HEK293 (cell line): ENCODE measurements at regions not wholly inside any gene's neighbourhood (a gene's known extent, or its start where the extent isn't known, plus 50 kb on each side); places are given as distances from the start of the nearest gene placed in this dataset.

Experiments
- CTCF ChIA-PET: fragments of 350-600 bp; formaldehyde crosslinking; extraction: SDS; loops from one replicate; lab custom pipeline; 2021; ENCODE audit warnings: antibody characterized with exemption; lab: Yijun Ruan, JAX
- POLR2A ChIA-PET: fragments of 300-600 bp; formaldehyde crosslinking; extraction: SDS; loops from one replicate; lab custom pipeline; 2020; ENCODE audit warnings: antibody characterized with exemption, inconsistent platforms; lab: Yijun Ruan, JAX
- H3K27ac ChIP-seq: fragments of 200-500 bp; sonication (Bioruptor generic); 2 replicates; pipeline ENCODE4 v1.5.1; 2014; ENCODE audit warnings: low read depth, low read length, control low read depth, inconsistent platforms; ENCODE audit errors: extremely low read depth
- H3K36me3 ChIP-seq, 2 experiments: fragments of 200-500 bp in 1 of 2; sonication (Bioruptor generic) in 1 of 2; 1 replicate in 1 of 2; 2 replicates in 1 of 2; pipeline ENCODE4 v1.5.1; 2014 to 2017; ENCODE audit warnings: inconsistent platforms in 2 of 2, low read length in 2 of 2; ENCODE audit not compliant: control insufficient read depth in 2 of 2, insufficient read depth in 1 of 2
- H3K4me1 ChIP-seq: fragments of 200-500 bp; sonication (Bioruptor generic); 2 replicates; pipeline ENCODE4 v1.5.1; 2014; ENCODE audit warnings: mild to moderate bottlenecking, low read length, inconsistent platforms; ENCODE audit not compliant: control insufficient read depth, insufficient read depth
- H3K4me3 ChIP-seq: 2 replicates; pipeline ENCODE4 v1.5.1; 2011; ENCODE audit warnings: low read depth, mild to moderate bottlenecking, control low read depth, low read length, moderate library complexity
- H3K9me3 ChIP-seq: fragments of 200-500 bp; sonication (Bioruptor generic); 2 replicates; pipeline ENCODE4 v1.5.1; 2014; ENCODE audit warnings: low read depth, low read length, inconsistent platforms; ENCODE audit not compliant: control insufficient read depth, insufficient read depth
- EGR2 ChIP-seq: fragments of 450-650 bp; formaldehyde crosslinking; IDR thresholded peaks from 2 replicates; pipeline ENCODE4 v1.5.1; 2016; ENCODE audit warnings: low read depth, missing biosample characterization, missing genetic modification characterization
- GLI4 ChIP-seq: fragments of 450-650 bp; formaldehyde crosslinking; IDR thresholded peaks from 2 replicates; pipeline ENCODE4 v1.5.1; 2016; ENCODE audit warnings: missing biosample characterization, missing genetic modification characterization
- KLF8 ChIP-seq: fragments of 450-650 bp; formaldehyde crosslinking; IDR thresholded peaks from 2 replicates; pipeline ENCODE4 v1.5.1; 2016; ENCODE audit warnings: missing biosample characterization, missing genetic modification characterization
- PBX3 ChIP-seq: sonication (generic); formaldehyde crosslinking; IDR thresholded peaks from 2 replicates; pipeline ENCODE4 v1.8.1; 2022; ENCODE audit warnings: mild to moderate bottlenecking, moderate library complexity, missing genetic modification reagents
- SALL2 ChIP-seq: fragments of 450-650 bp; formaldehyde crosslinking; IDR thresholded peaks from 2 replicates; pipeline ENCODE4 v1.5.0; 2017; ENCODE audit warnings: missing biosample characterization, mild to moderate bottlenecking, missing genetic modification characterization, borderline replicate concordance
- SETDB1 ChIP-seq: IDR thresholded peaks from one replicate; pipeline ENCODE4 v1.6.1; 2017; ENCODE audit warnings: mild to moderate bottlenecking, low read length, moderate library complexity, mixed read lengths; ENCODE audit not compliant: insufficient read length
- SP2 ChIP-seq: fragments of 450-650 bp; formaldehyde crosslinking; IDR thresholded peaks from 2 replicates; pipeline ENCODE4 v1.5.1; 2016; ENCODE audit warnings: missing biosample characterization, missing genetic modification characterization
- ZFP37 ChIP-seq: fragments of 450-650 bp; formaldehyde crosslinking; IDR thresholded peaks from 2 replicates; pipeline ENCODE4 v1.5.1; 2016; ENCODE audit warnings: missing biosample characterization, missing genetic modification characterization
- ZNF350 ChIP-seq: fragments of 450-650 bp; formaldehyde crosslinking; IDR thresholded peaks from 2 replicates; pipeline ENCODE4 v1.5.0; 2017; ENCODE audit warnings: missing biosample characterization, mild to moderate bottlenecking, missing genetic modification characterization
- ZNF37A ChIP-seq: fragments of 450-650 bp; IDR thresholded peaks from 2 replicates; pipeline ENCODE4 v1.5.1; 2018; ENCODE audit warnings: missing biosample characterization, missing genetic modification characterization
- ZNF580 ChIP-seq: fragments of 450-650 bp; formaldehyde crosslinking; IDR thresholded peaks from 2 replicates; pipeline ENCODE4 v1.5.1; 2016; ENCODE audit warnings: missing biosample characterization, missing genetic modification characterization
- ZNF639 ChIP-seq: fragments of 450-650 bp; formaldehyde crosslinking; IDR thresholded peaks from 2 replicates; pipeline ENCODE4 v1.5.1; 2016; ENCODE audit warnings: missing biosample characterization, missing genetic modification characterization
- ZNF664 ChIP-seq: fragments of 450-650 bp; formaldehyde crosslinking; IDR thresholded peaks from 2 replicates; pipeline ENCODE4 v1.5.1; 2016; ENCODE audit warnings: missing biosample characterization, missing genetic modification characterization
- ZNF747 ChIP-seq: fragments of 450-650 bp; formaldehyde crosslinking; IDR thresholded peaks from 2 replicates; pipeline ENCODE4 v1.5.1; 2016; ENCODE audit warnings: missing biosample characterization, missing genetic modification characterization
- ZNF843 ChIP-seq: fragments of 450-650 bp; formaldehyde crosslinking; IDR thresholded peaks from 2 replicates; pipeline ENCODE4 v1.5.1; 2016; ENCODE audit warnings: missing biosample characterization, missing genetic modification characterization
- TF ChIP-seq, protein P1 (sequence below): fragments of 450-650 bp; formaldehyde crosslinking; IDR thresholded peaks from 2 replicates; pipeline ENCODE4 v1.5.1; 2017; ENCODE audit warnings: missing biosample characterization, mild to moderate bottlenecking, missing genetic modification characterization, moderate library complexity
- TF ChIP-seq, protein P2 (sequence below): fragments of 450-650 bp; IDR thresholded peaks from 2 replicates; pipeline ENCODE4 v1.5.1; 2018; ENCODE audit warnings: missing biosample characterization, missing genetic modification characterization
- TF ChIP-seq, protein P3 (sequence below): fragments of 450-650 bp; formaldehyde crosslinking; IDR thresholded peaks from 2 replicates; pipeline ENCODE4 v1.5.1; 2016; ENCODE audit warnings: missing biosample characterization, missing genetic modification characterization

- ChIA-PET POLR2A (no interaction called here), CTCF (no interaction called here)
- Histone ChIP-seq H3K27ac (no peak overlapping the region), H3K4me3 (no peak overlapping the region), H3K4me1 (no peaks in the 10 kb centered on the region), H3K36me3 (no peaks in the 10 kb centered on the region), H3K9me3 (no peaks in the 10 kb centered on the region)
- TF ChIP-seq KLF8 (tag by site-specific recombination) = no peak
- no peak for TF ChIP-seq ZNF37A
- TF ChIP-seq SP2 = no peak
- no peak for TF ChIP-seq PBX3 (CRISPR knock-in tag)
- TF ChIP-seq, protein P1, sequence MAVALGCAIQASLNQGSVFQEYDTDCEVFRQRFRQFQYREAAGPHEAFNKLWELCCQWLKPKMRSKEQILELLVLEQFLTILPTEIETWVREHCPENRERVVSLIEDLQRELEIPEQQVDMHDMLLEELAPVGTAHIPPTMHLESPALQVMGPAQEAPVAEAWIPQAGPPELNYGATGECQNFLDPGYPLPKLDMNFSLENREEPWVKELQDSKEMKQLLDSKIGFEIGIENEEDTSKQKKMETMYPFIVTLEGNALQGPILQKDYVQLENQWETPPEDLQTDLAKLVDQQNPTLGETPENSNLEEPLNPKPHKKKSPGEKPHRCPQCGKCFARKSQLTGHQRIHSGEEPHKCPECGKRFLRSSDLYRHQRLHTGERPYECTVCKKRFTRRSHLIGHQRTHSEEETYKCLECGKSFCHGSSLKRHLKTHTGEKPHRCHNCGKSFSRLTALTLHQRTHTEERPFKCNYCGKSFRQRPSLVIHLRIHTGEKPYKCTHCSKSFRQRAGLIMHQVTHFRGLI (tag by site-specific recombination) = no peak
- TF ChIP-seq ZFP37 (tag by site-specific recombination) = no peak
- no peak for TF ChIP-seq SALL2
- TF ChIP-seq, protein P2, sequence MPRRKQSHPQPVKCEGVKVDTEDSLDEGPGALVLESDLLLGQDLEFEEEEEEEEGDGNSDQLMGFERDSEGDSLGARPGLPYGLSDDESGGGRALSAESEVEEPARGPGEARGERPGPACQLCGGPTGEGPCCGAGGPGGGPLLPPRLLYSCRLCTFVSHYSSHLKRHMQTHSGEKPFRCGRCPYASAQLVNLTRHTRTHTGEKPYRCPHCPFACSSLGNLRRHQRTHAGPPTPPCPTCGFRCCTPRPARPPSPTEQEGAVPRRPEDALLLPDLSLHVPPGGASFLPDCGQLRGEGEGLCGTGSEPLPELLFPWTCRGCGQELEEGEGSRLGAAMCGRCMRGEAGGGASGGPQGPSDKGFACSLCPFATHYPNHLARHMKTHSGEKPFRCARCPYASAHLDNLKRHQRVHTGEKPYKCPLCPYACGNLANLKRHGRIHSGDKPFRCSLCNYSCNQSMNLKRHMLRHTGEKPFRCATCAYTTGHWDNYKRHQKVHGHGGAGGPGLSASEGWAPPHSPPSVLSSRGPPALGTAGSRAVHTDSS (tag by site-specific recombination) = no peak
- TF ChIP-seq SETDB1 = no peak
- TF ChIP-seq ZNF747 (tag by site-specific recombination) = no peak
- TF ChIP-seq ZNF639 = no peak
- no peak for TF ChIP-seq ZNF350 (tag by site-specific recombination)
- no peak for TF ChIP-seq GLI4 (tag by site-specific recombination)
- TF ChIP-seq ZNF843 (tag by site-specific recombination) = no peak
- no peak for TF ChIP-seq ZNF580 (tag by site-specific recombination)
Observed at GRCh38 chr22:34769361-34769760, 296.6 kb upstream of the ISX start.

- CTCF ChIA-PET = no interaction called here
- H3K9me3 ChIP-seq = no peaks in the 10 kb centered on the region
- TF ChIP-seq, protein P3, sequence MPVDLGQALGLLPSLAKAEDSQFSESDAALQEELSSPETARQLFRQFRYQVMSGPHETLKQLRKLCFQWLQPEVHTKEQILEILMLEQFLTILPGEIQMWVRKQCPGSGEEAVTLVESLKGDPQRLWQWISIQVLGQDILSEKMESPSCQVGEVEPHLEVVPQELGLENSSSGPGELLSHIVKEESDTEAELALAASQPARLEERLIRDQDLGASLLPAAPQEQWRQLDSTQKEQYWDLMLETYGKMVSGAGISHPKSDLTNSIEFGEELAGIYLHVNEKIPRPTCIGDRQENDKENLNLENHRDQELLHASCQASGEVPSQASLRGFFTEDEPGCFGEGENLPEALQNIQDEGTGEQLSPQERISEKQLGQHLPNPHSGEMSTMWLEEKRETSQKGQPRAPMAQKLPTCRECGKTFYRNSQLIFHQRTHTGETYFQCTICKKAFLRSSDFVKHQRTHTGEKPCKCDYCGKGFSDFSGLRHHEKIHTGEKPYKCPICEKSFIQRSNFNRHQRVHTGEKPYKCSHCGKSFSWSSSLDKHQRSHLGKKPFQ (tag by site-specific recombination) = no peak
- no peak for TF ChIP-seq KLF8 (tag by site-specific recombination)
- no peak for TF ChIP-seq EGR2
- no peak for TF ChIP-seq ZNF664 (tag by site-specific recombination)
- H3K4me3 ChIP-seq = no peak overlapping the region
- H3K36me3 ChIP-seq = no peaks in the 10 kb centered on the region
- no peak overlapping the region for H3K27ac ChIP-seq
- no peaks in the 10 kb centered on the region for H3K4me1 ChIP-seq
- POLR2A ChIA-PET = no interaction called here
Observed at GRCh38 chr22:34776817-34777216, 289.1 kb upstream of the ISX start.
